ENCODE measurements at regions not wholly inside any gene's neighbourhood (a gene's known extent, or its start where the extent isn't known, plus 50 kb on each side); places are given as distances from the start of the nearest gene placed in this dataset.

DNA sequence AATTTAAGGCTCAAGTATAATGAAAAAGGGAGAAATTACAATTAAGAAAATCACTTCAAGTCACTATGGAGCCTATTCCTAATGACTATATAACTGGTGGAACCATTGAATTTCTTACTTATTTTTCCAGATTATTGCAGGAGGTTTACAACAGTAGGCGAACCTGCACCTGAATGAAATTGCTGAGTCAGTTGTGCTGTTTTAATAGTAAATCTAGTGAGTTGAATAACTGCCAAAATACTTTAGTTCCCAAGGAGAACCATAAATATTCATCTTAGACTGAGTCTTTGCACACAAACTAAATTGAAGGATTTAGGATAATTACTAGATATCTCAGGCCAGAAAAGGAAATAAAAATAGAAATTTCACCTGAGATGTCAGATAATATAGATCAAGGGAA lies 1052.8 kb downstream of the NAALADL2 start:
- H3K4me3 ChIP-seq (replicated peaks; ENCODE audit: low read depth, low read length) = no peak overlapping the region
- TF ChIP-seq, protein P1, sequence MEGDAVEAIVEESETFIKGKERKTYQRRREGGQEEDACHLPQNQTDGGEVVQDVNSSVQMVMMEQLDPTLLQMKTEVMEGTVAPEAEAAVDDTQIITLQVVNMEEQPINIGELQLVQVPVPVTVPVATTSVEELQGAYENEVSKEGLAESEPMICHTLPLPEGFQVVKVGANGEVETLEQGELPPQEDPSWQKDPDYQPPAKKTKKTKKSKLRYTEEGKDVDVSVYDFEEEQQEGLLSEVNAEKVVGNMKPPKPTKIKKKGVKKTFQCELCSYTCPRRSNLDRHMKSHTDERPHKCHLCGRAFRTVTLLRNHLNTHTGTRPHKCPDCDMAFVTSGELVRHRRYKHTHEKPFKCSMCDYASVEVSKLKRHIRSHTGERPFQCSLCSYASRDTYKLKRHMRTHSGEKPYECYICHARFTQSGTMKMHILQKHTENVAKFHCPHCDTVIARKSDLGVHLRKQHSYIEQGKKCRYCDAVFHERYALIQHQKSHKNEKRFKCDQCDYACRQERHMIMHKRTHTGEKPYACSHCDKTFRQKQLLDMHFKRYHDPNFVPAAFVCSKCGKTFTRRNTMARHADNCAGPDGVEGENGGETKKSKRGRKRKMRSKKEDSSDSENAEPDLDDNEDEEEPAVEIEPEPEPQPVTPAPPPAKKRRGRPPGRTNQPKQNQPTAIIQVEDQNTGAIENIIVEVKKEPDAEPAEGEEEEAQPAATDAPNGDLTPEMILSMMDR (IDR thresholded peaks at IDR 0.05; ENCODE audit: low read length, missing control alignments) = no peak
- DNase-seq (ENCODE audit: low read depth) = no peak

DNA sequence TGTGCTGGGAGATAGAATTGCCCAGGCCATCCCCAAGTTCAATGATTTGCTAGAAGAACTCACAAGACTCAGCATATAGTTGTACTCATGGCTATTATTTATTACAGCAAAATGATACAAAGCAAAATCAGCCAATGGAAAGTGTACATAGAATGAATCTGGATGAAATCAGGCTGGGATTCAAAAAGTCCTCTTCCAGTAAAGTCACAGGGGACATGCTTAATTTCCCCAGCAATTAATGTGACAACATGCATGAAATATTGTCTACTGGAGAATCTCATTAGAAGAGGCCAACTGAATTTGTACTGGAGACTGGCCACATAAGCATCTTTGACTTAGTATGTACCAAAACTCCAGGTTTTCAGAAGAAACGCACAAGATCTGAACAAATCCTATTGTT lies 1043.1 kb downstream of the NAALADL2 start:
- H3K4me3 ChIP-seq (replicated peaks; ENCODE audit: low read depth, low read length) = no peak overlapping the region
- TF ChIP-seq, protein P1 (IDR thresholded peaks at IDR 0.05; ENCODE audit: low read length, missing control alignments) = no peak
- no peak for DNase-seq (ENCODE audit: low read depth)

DNA sequence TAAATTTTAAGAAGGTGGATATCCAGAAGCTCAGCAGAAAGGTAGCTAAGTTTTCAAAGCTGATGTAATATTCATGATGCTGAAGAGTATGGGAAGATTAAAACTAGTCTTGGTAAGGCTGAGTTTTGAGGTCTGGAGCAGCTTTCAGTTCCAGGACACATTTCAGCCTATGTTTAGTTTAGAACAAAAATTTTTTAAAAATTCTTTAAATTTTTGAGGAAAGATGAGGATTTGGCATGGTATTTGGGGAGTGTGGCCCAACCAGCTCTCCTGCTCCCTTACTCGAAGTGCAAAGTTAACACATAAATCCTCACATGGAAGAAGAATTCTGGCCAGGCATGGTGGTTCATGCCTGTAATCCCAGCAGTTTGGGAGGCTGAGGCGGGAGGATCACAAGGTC lies 1039.1 kb downstream of the NAALADL2 start:
- TF ChIP-seq, protein P1 (IDR thresholded peaks at IDR 0.05; ENCODE audit: low read length, missing control alignments) = no peak
- DNase-seq (ENCODE audit: low read depth) = no peak

DNA sequence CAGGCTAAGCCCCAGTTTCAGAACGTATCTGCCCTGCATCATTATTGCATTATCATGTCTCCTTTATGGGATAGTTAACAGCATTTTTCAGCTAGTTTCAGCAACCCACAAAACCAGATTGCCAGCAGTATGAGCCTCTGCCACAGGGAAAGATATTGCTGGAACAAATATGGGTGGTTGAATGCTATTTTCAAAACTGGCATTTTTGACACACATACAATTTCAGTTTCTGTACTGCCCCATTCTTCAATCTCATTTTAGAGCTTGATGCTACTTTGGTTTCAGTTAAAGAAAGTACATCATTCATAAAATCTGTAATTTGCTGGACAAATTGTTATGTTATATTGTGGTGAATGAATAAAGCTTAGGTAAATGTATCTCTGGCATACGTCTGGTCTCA lies 1037.5 kb downstream of the NAALADL2 start:
- TF ChIP-seq, protein P1 (IDR thresholded peaks at IDR 0.05; ENCODE audit: low read length, missing control alignments) = no peak
- no peak overlapping the region for H3K4me3 ChIP-seq (replicated peaks; ENCODE audit: low read depth, low read length)
- no peak for DNase-seq (ENCODE audit: low read depth)

More for the DNA sequence above, 1039.1 kb downstream of the NAALADL2 start:
- no peak overlapping the region for H3K4me3 ChIP-seq (replicated peaks; ENCODE audit: low read depth, low read length)

DNA sequence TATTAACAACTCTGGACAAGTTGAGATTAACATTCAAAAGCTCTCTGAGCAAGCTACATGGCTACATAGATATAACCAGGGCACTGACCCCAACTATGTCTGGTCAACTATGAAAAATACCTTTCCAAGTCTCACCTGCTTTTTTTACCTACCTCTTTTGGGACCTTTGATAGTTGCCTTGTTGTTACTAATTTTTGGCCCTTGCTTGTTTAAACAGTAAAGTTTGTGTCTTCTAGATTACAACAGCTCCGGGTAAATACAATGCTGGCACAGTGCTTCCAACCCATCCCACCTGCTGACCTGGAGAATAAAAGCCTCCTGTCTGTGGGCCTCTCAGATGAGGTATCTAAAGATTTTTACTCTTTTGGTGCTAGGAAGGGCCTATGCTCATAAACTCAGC lies 1036.6 kb downstream of the NAALADL2 start:
- DNase-seq (ENCODE audit: low read depth) = no peak

DNA sequence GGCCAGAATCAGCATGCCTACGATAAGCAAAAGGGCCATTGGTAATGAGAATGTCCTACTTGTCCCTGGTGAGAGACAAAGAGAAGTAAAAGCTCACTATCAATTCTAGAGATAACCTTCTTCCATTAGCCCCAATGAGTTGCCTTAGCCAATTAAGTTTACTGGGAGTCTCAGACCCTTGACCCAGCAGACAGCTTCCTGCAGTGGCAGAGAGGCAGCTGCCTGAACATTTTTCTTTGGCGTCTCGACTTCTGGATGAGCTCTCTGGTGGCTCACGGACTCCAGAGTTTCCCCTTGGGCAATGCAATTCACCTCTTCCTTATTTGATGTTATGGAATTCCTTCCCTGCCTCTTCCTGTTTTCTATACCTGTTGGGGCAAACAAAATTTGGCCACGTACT lies 1034.4 kb downstream of the NAALADL2 start:
- no peak overlapping the region for H3K4me3 ChIP-seq (replicated peaks; ENCODE audit: low read depth, low read length)
- TF ChIP-seq, protein P1 (IDR thresholded peaks at IDR 0.05; ENCODE audit: low read length, missing control alignments) = no peak
- DNase-seq (ENCODE audit: low read depth) = no peak

More for the DNA sequence above, 1036.6 kb downstream of the NAALADL2 start:
- TF ChIP-seq, protein P1 (IDR thresholded peaks at IDR 0.05; ENCODE audit: low read length, missing control alignments) = no peak
- H3K4me3 ChIP-seq (replicated peaks; ENCODE audit: low read depth, low read length) = no peak overlapping the region

DNA sequence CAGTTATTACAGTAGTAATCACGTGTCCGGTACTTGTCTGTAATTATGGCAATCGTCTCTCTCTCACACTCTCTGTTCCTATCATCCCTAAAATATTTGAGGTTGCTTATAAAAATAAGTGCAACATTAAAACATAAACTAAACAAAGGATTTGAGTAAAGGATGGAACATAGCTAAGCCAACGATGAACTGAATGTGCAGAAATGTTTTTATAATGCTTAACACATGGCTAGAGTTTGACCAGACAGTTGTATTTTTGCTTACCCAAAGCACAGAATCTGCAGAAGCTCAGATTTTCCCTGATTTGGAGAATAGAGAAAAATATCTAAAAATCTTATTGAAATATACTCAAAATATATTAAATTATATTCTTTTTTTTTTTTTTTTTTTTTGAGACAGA lies 1030.9 kb downstream of the NAALADL2 start:
- no peak overlapping the region for H3K4me3 ChIP-seq (replicated peaks; ENCODE audit: low read depth, low read length)
- TF ChIP-seq, protein P1 (IDR thresholded peaks at IDR 0.05; ENCODE audit: low read length, missing control alignments) = no peak
- no peak for DNase-seq (ENCODE audit: low read depth)
